SK-N-SH treated with all-trans-retinoic acid at 6 μM for 48 hours (cell line): ENCODE measurements at regions not wholly inside any gene's neighbourhood (a gene's known extent, or its start where the extent isn't known, plus 50 kb on each side); places are given as distances from the start of the nearest gene placed in this dataset.

Experiments used
- ESRRG ChIP-seq: fragments of 250-450 bp; sonication (Bioruptor Pico); IDR thresholded peaks from 2 replicates; pipeline ENCODE4 v1.6.1; 2021; ENCODE audit warnings: mild to moderate bottlenecking
- ISL1 ChIP-seq: fragments of 250-450 bp; sonication (Bioruptor Pico); IDR thresholded peaks from 2 replicates; pipeline ENCODE4 v2.1.2; 2022; ENCODE audit warnings: mild to moderate bottlenecking, moderate library complexity
- ZNF8 ChIP-seq: fragments of 450-650 bp; formaldehyde crosslinking; IDR thresholded peaks from 2 replicates; pipeline ENCODE4 v1.5.0; 2020; ENCODE audit warnings: mild to moderate bottlenecking, moderate library complexity
- TF ChIP-seq, protein P1 (sequence below): fragments of 250-450 bp; sonication (Bioruptor Pico); IDR thresholded peaks from 2 replicates; pipeline ENCODE4 v1.5.0; 2020; ENCODE audit warnings: mild to moderate bottlenecking, moderate library complexity

DNA sequence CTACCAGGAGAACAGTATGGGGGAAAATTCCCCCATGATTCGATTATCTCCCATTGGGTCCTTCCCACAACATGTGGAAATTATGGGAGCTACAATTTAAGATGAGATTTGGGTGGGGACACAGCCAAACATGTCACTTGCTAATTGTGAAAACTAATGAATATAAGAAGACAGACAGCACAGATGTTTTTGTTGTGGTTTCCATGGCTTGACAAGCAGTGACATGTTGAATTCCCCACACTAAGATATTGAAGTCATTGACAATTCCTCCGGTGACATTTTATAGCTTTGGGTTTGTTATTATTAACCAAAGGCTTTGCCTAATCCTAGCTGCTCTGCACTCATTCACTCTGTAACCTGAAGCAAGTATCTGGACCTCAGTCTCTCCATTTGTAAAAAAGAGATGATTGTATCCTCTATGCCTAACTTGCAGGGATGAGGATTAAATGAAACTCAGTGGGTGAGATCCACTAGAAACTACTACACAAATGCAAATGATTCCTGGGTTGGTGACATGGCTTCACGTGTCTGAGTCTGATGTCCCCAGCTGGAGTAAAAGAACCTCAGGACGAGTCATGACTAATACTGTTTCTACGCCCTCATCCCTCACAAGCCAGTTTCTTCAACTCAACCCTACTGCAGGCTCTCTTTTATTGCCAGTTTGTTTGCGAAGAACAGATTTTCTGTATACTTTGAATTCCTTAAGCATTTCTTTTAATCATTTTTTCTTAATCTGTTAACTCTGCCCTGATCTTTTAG is 71.6 kb downstream of the ASCL1 start:
- no peak for TF ChIP-seq ESRRG (CRISPR knock-in tag)
- no peak for TF ChIP-seq ISL1
- TF ChIP-seq, protein P1, sequence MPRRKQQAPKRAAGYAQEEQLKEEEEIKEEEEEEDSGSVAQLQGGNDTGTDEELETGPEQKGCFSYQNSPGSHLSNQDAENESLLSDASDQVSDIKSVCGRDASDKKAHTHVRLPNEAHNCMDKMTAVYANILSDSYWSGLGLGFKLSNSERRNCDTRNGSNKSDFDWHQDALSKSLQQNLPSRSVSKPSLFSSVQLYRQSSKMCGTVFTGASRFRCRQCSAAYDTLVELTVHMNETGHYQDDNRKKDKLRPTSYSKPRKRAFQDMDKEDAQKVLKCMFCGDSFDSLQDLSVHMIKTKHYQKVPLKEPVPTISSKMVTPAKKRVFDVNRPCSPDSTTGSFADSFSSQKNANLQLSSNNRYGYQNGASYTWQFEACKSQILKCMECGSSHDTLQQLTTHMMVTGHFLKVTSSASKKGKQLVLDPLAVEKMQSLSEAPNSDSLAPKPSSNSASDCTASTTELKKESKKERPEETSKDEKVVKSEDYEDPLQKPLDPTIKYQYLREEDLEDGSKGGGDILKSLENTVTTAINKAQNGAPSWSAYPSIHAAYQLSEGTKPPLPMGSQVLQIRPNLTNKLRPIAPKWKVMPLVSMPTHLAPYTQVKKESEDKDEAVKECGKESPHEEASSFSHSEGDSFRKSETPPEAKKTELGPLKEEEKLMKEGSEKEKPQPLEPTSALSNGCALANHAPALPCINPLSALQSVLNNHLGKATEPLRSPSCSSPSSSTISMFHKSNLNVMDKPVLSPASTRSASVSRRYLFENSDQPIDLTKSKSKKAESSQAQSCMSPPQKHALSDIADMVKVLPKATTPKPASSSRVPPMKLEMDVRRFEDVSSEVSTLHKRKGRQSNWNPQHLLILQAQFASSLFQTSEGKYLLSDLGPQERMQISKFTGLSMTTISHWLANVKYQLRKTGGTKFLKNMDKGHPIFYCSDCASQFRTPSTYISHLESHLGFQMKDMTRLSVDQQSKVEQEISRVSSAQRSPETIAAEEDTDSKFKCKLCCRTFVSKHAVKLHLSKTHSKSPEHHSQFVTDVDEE (CRISPR knock-in tag) = no peak
- TF ChIP-seq ZNF8 (CRISPR knock-in tag) = no peak
